CD14-positive monocyte (primary cell): ENCODE measurements at regions not wholly inside any gene's neighbourhood (a gene's known extent, or its start where the extent isn't known, plus 50 kb on each side); places are given as distances from the start of the nearest gene placed in this dataset.

Source experiments
- DNase-seq, 3 donors: peaks; one replicate each; pipeline ENCODE4 v3.0.0-alpha.2; 2011 to 2022
- H2AFZ ChIP-seq: 2 replicates; pipeline ENCODE4 v1.6.0; 2012; ENCODE audit warnings: mild to moderate bottlenecking, low read depth, low read length, inconsistent platforms; ENCODE audit not compliant: insufficient read depth, poor library complexity, severe bottlenecking
- H3K27ac ChIP-seq, 2 donors: 1 replicate in 1 of 2; 2 replicates in 1 of 2; pipeline ENCODE4 v1.5.1; 2012 to 2013; ENCODE audit warnings: low read length in 2 of 2, control low read depth in 1 of 2, inconsistent platforms in 1 of 2, low read depth in 1 of 2, mild to moderate bottlenecking in 1 of 2
- H3K27me3 ChIP-seq, 2 donors: one replicate each; pipeline versions ENCODE4 v1.6.0 to v1.6.1; 2011 to 2013; ENCODE audit warnings: low read length in 2 of 2; ENCODE audit not compliant: control insufficient read depth in 2 of 2, insufficient read depth in 2 of 2
- H3K36me3 ChIP-seq, 2 donors: replicated peaks in 1 of 2; 1 replicate in 1 of 2; 2 replicates in 1 of 2; pipeline versions ENCODE4 v1.5.1 to v1.6.1; 2012 to 2013; ENCODE audit warnings: low read length in 2 of 2, control low read depth in 1 of 2, inconsistent platforms in 1 of 2, mild to moderate bottlenecking in 1 of 2; ENCODE audit not compliant: insufficient read depth in 2 of 2, control insufficient read depth in 1 of 2
- H3K4me1 ChIP-seq, 2 donors: 1 replicate in 1 of 2; 2 replicates in 1 of 2; pipeline versions ENCODE4 v1.5.1 to v1.6.1; 2012 to 2013; ENCODE audit warnings: low read length in 2 of 2, control low read depth in 1 of 2, inconsistent platforms in 1 of 2, mild to moderate bottlenecking in 1 of 2, moderate library complexity in 1 of 2; ENCODE audit not compliant: insufficient read depth in 2 of 2, control insufficient read depth in 1 of 2
- H3K4me2 ChIP-seq: replicated peaks from 2 replicates; pipeline ENCODE3; 2012; ENCODE audit warnings: low read length, moderate library complexity, mild to moderate bottlenecking; ENCODE audit not compliant: poor library complexity, severe bottlenecking; ENCODE audit errors: extremely low read depth
- H3K4me3 ChIP-seq, 3 experiments: fragments of 200-600 bp in 1 of 3; sonication (generic) in 1 of 3; replicated peaks in 1 of 3; 1 replicate in 2 of 3; 2 replicates in 1 of 3; pipeline ENCODE4 v1.5.1; 2011 to 2013; ENCODE audit warnings: low read length in 3 of 3, mild to moderate bottlenecking in 3 of 3, control low read depth in 2 of 3, low read depth in 2 of 3, inconsistent platforms in 1 of 3, moderate library complexity in 1 of 3
- H3K79me2 ChIP-seq: 2 replicates; pipeline ENCODE4 v1.6.0; 2012; ENCODE audit warnings: mild to moderate bottlenecking, control low read depth, inconsistent platforms, low read length, moderate library complexity; ENCODE audit not compliant: insufficient read depth
- H3K9ac ChIP-seq: 2 replicates; pipeline ENCODE4 v1.6.0; 2017; ENCODE audit warnings: low read length, mild to moderate bottlenecking; ENCODE audit not compliant: insufficient read depth, poor library complexity, severe bottlenecking
- H3K9me3 ChIP-seq, 2 donors: replicated peaks in 1 of 2; 1 replicate in 1 of 2; 2 replicates in 1 of 2; pipeline versions ENCODE4 v1.5.1 to v1.6.1; 2012 to 2013; ENCODE audit warnings: low read length in 2 of 2, control low read depth in 1 of 2; ENCODE audit not compliant: control insufficient read depth in 1 of 2, insufficient read depth in 1 of 2
- H4K20me1 ChIP-seq: 2 replicates; pipeline ENCODE4 v1.6.0; 2012; ENCODE audit warnings: mild to moderate bottlenecking, low read length, control low read depth, moderate library complexity; ENCODE audit not compliant: insufficient read depth
- H3K27ac Mint-ChIP-seq, 7 donors: one replicate each; pipeline ENCODE4 v1.8.0; 2020; ENCODE audit warnings: mild to moderate bottlenecking in 7 of 7, mixed read lengths in 7 of 7, moderate library complexity in 6 of 7, inconsistent platforms in 2 of 7
- H3K27me3 Mint-ChIP-seq, 3 donors: one replicate each; pipeline ENCODE4 v1.8.0; 2021 to 2022; ENCODE audit warnings: low read depth in 3 of 3, mild to moderate bottlenecking in 3 of 3, mixed read lengths in 3 of 3, moderate library complexity in 3 of 3, inconsistent platforms in 1 of 3
- H3K36me3 Mint-ChIP-seq, 2 donors: one replicate each; pipeline ENCODE4 v1.8.0; 2020; ENCODE audit warnings: mixed read lengths in 2 of 2, inconsistent platforms in 1 of 2, mild to moderate bottlenecking in 1 of 2
- H3K4me1 Mint-ChIP-seq: one replicate; pipeline ENCODE4 v1.8.0; 2020; ENCODE audit warnings: mild to moderate bottlenecking, mixed read lengths
- H3K4me3 Mint-ChIP-seq, 2 donors: one replicate each; pipeline ENCODE4 v1.8.0; 2020; ENCODE audit warnings: mild to moderate bottlenecking in 2 of 2, mixed read lengths in 2 of 2, moderate library complexity in 1 of 2
- H3K9me3 Mint-ChIP-seq, 7 donors: one replicate each; pipeline ENCODE4 v1.8.0; 2020 to 2022; ENCODE audit warnings: mixed read lengths in 7 of 7, mild to moderate bottlenecking in 6 of 7, moderate library complexity in 6 of 7, inconsistent platforms in 2 of 7
- CTCF ChIP-seq: fragments of 200-600 bp; IDR thresholded peaks from one replicate; pipeline ENCODE4 v1.8.0; 2022; ENCODE audit warnings: antibody characterized with exemption, mild to moderate bottlenecking
- WGBS: methylation state at CpG from one replicate; pipeline ENCODE4 v1.1.5; 2013; ENCODE audit warnings: missing lambda C conversion rate; ENCODE audit not compliant: insufficient coverage; 5-methylcytosine and 5-hydroxymethylcytosine counted together
- intact Hi-C, 2 donors: fragments of 100-400 bp; cut with micrococcal nuclease; formaldehyde crosslinking; loops; one replicate each; pipeline versions ENCODE4 v1.15.0 to v1.15.1; 2023

DNA sequence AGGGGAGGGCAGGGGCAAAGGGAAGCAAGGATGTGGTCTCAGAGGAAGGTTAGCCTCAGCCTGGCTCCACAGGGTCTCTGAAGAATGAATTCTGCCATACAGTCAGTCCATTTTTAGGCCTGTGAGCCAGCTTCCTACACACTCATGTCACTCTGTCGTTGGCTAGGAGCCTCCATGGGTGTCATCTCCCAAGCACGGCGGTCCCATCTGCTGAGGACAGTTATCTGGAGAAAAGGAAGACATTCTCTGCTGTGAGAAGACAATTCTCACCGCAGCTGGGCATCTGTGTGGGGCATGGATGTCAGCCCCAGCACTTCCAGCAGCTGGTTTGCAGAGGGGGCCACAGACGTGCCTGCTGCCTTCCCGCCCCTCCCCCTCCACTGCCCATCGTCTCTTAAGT, 167.6 kb downstream of the LINC00237 start:
- peaks cover 3 to 13% (median 8%) of the 10 kb centered on the region in 7 donors for H3K9me3 Mint-ChIP-seq
- Histone ChIP-seq H3K4me3 (no peak overlapping the region), H3K9ac (no peak overlapping the region), H3K27ac (no peak overlapping the region), H2AFZ (no peak overlapping the region), H3K36me3 (no peaks in the 10 kb centered on the region), H3K79me2 (no peaks in the 10 kb centered on the region), H3K27me3 (peaks cover 0 to 2% of the 10 kb centered on the region in 2 donors), H3K9me3 (no peaks in the 10 kb centered on the region), H3K4me2 (no peak overlapping the region), H3K4me1 (no peaks in the 10 kb centered on the region), H4K20me1 (no peaks in the 10 kb centered on the region)
- peaks cover 0 to 9% (median 8%) of the 10 kb centered on the region in 3 donors for H3K27me3 Mint-ChIP-seq
- 73% methylated on average over 3 of the region's 7 CpGs for WGBS
- no peak overlapping the region for H3K27ac Mint-ChIP-seq
- TF ChIP-seq CTCF, result no peak
- peaks cover 3% of the 10 kb centered on the region for H3K4me1 Mint-ChIP-seq
- intact Hi-C loops, result no loop called here
- no peak overlapping the region for H3K4me3 Mint-ChIP-seq
- DNase-seq, result no peak
- H3K36me3 Mint-ChIP-seq, result no peaks in the 10 kb centered on the region

DNA sequence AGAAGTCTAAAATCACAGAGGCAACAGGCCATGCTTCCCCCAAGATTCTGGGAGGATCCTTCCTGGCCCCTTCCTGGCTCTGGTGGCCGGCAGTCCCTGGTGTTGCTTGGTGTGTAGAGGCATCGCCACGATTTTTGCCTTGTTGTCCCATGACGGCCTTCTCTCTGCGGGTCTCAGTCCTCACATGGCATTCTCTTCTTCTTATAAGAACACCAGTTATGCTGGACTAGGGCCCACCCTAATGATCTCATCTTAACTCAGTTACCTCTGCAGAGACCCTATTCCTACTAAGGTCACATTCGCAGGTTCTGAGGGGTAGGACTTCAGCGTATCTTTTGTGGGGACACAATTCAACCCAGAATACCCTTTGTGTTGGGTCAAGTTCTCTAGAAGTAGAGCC, 168.0 kb downstream of the LINC00237 start:
- H3K4me2 ChIP-seq, result no peak overlapping the region
- DNase-seq, result no peak
- no peaks in the 10 kb centered on the region for H3K79me2 ChIP-seq
- peaks cover 3% of the 10 kb centered on the region for H3K4me1 Mint-ChIP-seq
- TF ChIP-seq CTCF, result no peak
- no peaks in the 10 kb centered on the region for H3K36me3 Mint-ChIP-seq
- 97% methylated on average over 5 of the region's 7 CpGs for WGBS
- H3K27me3 ChIP-seq, result peaks cover 0 to 2% of the 10 kb centered on the region in 2 donors
- no peak overlapping the region for H3K9ac ChIP-seq
- H3K27me3 Mint-ChIP-seq, result peaks cover 0 to 11% (median 8%) of the 10 kb centered on the region in 3 donors
- H3K4me3 Mint-ChIP-seq, result no peak overlapping the region
- intact Hi-C loops, result no loop called here
- no peak overlapping the region for H2AFZ ChIP-seq
- no peak overlapping the region for H3K27ac Mint-ChIP-seq
- no peak overlapping the region for H3K4me3 ChIP-seq
- peaks cover 3 to 11% (median 8%) of the 10 kb centered on the region in 7 donors for H3K9me3 Mint-ChIP-seq
- H3K27ac ChIP-seq, result no peak overlapping the region
- no peaks in the 10 kb centered on the region for H3K4me1 ChIP-seq
- H3K36me3 ChIP-seq, result no peaks in the 10 kb centered on the region
- H4K20me1 ChIP-seq, result no peaks in the 10 kb centered on the region
- H3K9me3 ChIP-seq, result no peaks in the 10 kb centered on the region
